HG02571 (cell line): ENCODE measurements at regions not wholly inside any gene's neighbourhood (a gene's known extent, or its start where the extent isn't known, plus 50 kb on each side); places are given as distances from the start of the nearest gene placed in this dataset.

Source experiments
- ATAC-seq: cut with Tn5 transposase; IDR thresholded peaks from one replicate; pipeline ENCODE4 v1.9.1; 2021; ENCODE audit warnings: mild to moderate bottlenecking, moderate library complexity; ENCODE audit not compliant: unreplicated experiment

- ATAC-seq, result no peak
Observed at GRCh38 chr11:15374418-15374817, 259.7 kb downstream of the INSC start.

DNA sequence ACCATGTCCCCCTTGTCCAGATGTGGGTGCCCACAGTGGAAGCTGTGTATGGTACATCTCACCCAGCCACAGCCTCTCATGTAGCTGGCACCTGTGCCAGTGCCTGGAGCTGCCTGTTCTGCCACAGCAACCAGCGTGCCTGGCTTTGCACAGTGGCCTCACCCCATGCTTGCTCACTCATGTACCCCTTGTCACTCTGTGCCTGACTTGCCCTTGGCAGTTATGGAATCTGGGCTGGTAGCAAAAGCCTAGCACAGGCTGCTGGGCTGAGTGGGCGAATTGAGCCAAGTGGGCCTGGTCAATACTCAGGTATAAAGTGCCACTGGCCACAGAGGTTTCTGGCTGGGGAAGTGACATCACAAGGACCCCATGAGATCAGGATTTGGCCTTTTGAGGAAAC lies 264.2 kb downstream of the INSC start:
- no peak for ATAC-seq

GRCh38 chr11:15379483-15379882 lies 264.8 kb downstream of the INSC start:
- ATAC-seq, result no peak

DNA sequence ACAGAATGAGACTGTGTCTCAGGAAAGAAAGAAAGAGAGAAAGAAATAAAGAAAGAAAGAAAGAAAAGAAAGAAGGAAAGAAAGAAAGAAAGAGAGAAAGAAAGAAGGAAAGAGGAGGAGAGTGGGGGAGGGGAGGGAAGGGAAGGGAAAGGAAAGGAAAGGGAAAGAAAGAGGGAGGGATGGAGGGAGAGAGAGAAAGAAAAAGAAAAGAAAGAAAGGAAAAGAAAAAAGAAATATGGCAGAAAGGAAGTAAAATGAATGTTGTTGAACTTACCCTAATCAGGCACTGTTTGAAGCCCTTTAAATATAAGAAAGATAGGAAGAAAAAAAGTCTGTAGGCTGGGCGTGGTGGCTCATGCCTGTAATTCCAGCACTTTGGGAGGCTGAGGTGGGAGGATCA lies 276.1 kb downstream of the INSC start:
- ATAC-seq, result no peak

- no peak for ATAC-seq
Observed at GRCh38 chr11:15396778-15397177, 282.1 kb downstream of the INSC start.

DNA sequence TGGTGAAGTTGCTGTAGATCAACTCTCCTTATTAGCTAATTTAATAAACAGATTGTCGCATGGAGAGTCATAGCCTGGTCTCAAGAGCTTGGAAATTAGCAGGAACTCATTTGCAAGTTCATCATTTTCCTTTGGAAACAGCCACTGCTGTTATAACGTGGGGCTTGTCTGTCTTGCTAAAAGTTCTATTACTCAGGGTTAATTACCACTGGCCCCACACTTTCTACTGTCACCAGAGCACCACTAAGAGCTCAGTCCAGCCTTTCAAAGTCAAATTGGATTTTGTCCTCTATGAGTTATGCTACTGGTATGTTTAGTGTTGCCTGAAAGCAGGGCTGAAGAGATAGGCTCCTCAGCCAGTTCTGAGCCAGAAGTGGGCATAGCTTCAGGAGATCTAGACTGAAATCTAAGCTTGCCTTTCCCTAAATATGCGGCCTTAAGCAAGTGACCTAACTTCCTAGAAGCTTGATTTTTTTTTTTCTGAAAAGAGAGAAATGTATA lies 292.2 kb downstream of the INSC start:
- ATAC-seq, result no peak

DNA sequence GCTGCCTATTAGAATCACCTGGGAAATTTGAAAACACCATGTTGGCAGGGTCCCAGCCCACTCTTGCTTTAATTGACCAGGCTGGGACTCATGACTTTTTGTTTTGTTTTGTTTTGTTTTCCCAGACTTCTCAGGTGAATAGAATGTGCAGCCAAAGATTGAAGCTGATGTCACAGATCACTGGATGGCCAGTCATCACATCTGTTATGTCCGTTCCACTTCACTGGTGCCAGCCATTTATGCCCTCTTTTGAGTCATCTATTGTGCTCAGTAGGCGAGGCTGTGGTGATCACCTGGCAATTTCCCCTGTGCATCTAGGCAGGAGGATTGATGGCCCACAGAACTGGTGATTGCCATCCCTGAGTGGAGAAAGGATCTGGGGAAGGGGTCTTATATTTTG lies 297.3 kb downstream of the INSC start:
- no peak for ATAC-seq

- no peak for ATAC-seq
Observed at GRCh38 chr11:15418921-15419320, 304.2 kb downstream of the INSC start.

GRCh38 chr11:15419696-15420095 lies 305.0 kb downstream of the INSC start:
- no peak for ATAC-seq

GRCh38 chr11:15430381-15430780 lies 315.7 kb downstream of the INSC start:
- ATAC-seq, result no peak

GRCh38 chr11:15434529-15434928 lies 319.8 kb downstream of the INSC start:
- no peak for ATAC-seq

DNA sequence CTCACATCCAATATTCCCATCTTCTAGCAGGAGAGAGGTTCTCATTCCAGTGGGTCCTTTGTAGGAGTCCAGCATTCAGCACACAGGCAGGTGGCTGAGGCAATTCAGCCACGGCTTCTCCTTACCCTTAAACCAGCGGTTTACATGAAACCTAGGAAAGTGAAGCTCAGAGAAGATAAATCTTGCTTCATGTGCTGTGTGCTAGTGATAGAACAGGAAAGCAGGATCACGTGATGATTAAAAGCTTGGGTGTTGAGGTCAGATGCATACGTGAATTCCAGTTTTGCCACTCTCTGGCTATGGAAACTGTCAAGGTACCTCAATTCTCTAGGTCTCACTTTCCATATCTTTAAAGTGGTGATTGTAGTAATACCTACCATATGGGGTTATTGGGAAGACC lies 331.6 kb downstream of the INSC start:
- no peak for ATAC-seq

GRCh38 chr11:15446929-15447328 lies 332.2 kb downstream of the INSC start:
- ATAC-seq, result no peak

DNA sequence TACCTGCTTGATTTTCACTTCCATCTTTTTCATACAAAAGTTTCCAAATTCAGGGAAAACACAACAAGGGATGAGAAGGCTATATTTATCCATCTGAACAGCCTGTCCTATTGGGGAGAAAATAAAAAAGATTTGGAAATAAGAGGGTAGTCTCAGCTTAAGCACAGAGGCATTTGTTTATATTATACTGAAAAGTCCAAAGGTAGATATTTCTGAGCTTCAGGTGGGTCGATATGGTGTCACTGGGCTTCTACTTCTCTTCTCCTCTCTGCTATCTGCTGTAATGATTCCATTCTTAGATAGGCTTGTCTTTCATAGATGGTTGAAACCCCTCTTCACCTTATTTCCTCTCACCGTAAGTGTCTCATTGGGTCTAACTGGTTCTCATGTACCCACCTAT lies 337.0 kb downstream of the INSC start:
- no peak for ATAC-seq

GRCh38 chr11:15453211-15453765 lies 338.6 kb downstream of the INSC start:
- no peak for ATAC-seq

- no peak for ATAC-seq
Observed at GRCh38 chr11:15468466-15468865, 353.7 kb downstream of the INSC start.

GRCh38 chr11:15471048-15471894 lies 356.5 kb downstream of the INSC start:
- ATAC-seq, result no peak

DNA sequence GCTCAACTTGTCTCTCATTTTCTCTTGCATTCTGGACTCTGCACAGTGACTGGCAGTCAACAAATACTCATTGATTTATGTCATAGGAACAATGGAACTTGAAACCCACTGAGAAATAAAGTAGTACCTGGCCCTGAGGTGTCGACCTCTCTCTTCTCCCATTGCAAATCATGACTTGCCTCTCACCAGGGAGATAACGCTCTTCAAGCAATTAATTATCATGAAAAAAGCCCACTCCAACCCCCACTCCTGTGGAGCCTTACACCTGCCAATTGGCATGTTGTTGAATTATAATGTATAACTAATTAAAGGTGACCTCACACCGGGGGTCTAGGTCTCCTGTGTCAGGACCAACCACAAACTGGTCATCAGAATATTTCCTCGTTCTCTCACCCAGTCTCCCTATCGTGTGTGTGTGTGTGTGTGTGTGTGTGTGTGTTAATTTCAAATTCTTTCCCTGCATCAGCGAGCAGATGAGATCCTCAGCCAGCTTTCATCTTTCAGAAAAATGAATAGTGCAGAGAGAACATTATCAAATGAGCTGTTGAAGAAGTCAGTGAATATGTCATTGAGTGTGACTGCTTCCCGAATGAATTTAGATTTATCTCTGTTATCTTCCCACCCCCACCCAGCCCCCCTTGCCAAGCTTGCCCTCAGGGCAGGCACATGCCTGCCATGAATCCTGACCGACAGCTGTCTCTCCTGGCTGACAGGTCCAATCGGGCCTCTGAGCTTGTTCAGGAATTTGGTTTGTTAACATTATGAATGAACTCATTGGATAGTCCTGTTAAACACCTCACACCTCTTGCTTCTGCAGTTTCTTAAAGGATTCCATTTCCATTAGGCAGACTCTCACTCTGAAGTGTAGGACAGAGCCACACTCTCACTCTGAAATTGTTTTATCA lies 357.4 kb downstream of the INSC start:
- ATAC-seq, result no peak

DNA sequence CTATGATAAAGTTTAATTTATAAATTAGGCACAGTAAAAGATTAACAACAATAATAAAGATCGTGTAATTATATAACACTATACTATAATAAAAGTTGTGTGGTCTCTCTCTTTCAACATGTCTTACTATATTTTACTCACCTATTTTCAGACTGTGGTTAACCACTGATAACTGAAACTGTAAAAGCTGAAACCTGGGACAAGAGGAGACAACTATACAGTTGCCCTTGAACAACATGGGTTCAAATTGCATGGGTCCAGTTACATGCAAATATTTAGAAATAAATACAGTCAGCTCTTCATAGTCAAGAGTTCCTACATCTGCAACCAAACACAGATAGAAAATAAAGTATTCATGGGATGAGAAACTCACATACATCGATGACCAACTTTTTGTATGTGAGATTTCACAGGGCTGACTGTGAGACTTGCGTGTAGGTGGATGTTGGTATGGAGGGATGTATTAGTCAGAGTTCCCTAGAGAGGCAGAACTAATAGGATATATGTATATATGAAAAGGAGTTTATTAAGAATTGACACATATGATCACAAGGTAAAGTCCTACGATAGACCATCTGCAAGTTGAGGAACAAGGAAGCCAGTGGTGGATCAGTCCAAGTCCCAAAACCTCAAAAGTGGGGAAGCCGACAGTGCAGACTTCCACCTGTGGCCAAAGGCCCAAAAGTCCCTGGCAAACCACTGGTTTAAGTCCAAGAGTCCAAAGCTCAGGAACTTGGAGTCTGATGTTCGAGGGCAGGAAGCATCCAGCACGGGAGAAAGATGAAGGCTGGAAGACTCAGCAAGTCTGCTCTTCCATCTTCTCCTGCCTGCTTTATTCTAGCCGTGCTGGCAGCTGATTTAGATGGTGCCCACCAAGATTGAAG lies 359.5 kb downstream of the INSC start:
- ATAC-seq, result peak; percentile 78

DNA sequence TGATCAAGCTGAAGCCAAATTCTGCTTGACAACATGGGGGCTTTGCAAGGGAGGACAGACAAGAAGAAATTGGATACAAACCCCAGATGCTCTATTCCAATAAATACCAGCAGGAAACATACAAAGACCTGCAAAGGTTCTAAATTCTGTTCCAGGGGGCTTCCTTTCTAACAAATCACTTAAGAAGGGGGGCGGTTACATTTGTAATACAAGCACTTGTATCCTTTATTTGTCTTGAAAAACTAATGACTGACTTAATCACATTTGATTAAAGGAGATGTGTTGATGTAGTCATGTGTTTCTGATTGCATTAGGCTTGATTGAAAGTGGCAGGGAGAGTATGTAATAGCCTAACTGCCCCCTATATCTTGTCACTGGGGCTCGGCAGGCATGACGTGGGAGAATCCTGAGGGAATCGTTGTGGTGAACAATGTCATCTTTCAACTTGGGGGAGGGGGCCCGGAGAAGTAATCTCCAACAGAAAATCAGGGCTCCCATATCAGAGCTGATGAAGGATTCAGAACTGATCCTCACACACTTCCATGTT lies 361.7 kb downstream of the INSC start:
- no peak for ATAC-seq
